IMR-90 (cell line): ENCODE measurements at regions not wholly inside any gene's neighbourhood (a gene's known extent, or its start where the extent isn't known, plus 50 kb on each side); places are given as distances from the start of the nearest gene placed in this dataset.

ENCODE experiments used
- ATAC-seq: fragments of 200-7000 bp; cut with Tn5 transposase; 2 replicates; pipeline ENCODE4 v1.9.1; 2020; ENCODE audit warnings: low read depth, mild to moderate bottlenecking, moderate library complexity
- BruUV-seq: library from RNA; stranded (reverse); fragments of 400-500 nt; replicated peaks from 2 replicates; lab custom pipeline; 2021; lab: Mats Ljungman, UMichigan
- CTCF ChIA-PET: fragments of 300-600 bp; formaldehyde crosslinking; extraction: SDS; loops from one replicate; lab custom pipeline; 2021; ENCODE audit warnings: antibody characterized with exemption; lab: Yijun Ruan, JAX
- POLR2A ChIA-PET: fragments of 300-600 bp; sonication (Branson Sonifier 250); formaldehyde crosslinking; loops from one replicate; lab custom pipeline; 2022; ENCODE audit warnings: antibody characterized with exemption; ENCODE audit not compliant: unreplicated experiment; lab: Charles Lee
- DNase-seq: peaks from one replicate; pipeline ENCODE4 v3.0.0; 2013
- H2AFZ ChIP-seq: replicated peaks from 2 replicates; pipeline ENCODE3; 2013; ENCODE audit warnings: low read length, mild to moderate bottlenecking; ENCODE audit not compliant: poor library complexity
- H2AK5ac ChIP-seq: 2 replicates; pipeline ENCODE4 v1.6.1; 2013; ENCODE audit warnings: low read depth, low read length, inconsistent platforms
- H2AK9ac ChIP-seq: replicated peaks from 2 replicates; pipeline ENCODE3; 2013; ENCODE audit warnings: mild to moderate bottlenecking, low read depth, low read length, moderate library complexity; ENCODE audit not compliant: poor library complexity
- H2BK120ac ChIP-seq: 2 replicates; pipeline ENCODE4 v1.6.1; 2013; ENCODE audit warnings: low read depth, low read length, inconsistent platforms
- H2BK15ac ChIP-seq: 3 replicates; pipeline ENCODE4 v1.6.1; 2013; ENCODE audit warnings: low read depth, low read length, inconsistent platforms
- H2BK20ac ChIP-seq: 2 replicates; pipeline ENCODE4 v1.6.1; 2013; ENCODE audit warnings: low read depth, mild to moderate bottlenecking, inconsistent platforms, low read length, moderate library complexity
- H2BK5ac ChIP-seq: 2 replicates; pipeline ENCODE4 v1.6.1; 2013; ENCODE audit warnings: mild to moderate bottlenecking, low read depth, low read length, inconsistent platforms; ENCODE audit not compliant: poor library complexity, severe bottlenecking
- H3K14ac ChIP-seq: replicated peaks from 2 replicates; pipeline ENCODE4 v1.6.1; 2013; ENCODE audit warnings: low read depth, low read length, inconsistent platforms
- H3K18ac ChIP-seq: 2 replicates; pipeline ENCODE4 v1.6.1; 2013; ENCODE audit warnings: low read depth, low read length, control low read depth
- H3K23ac ChIP-seq: 2 replicates; pipeline ENCODE4 v1.6.1; 2013; ENCODE audit warnings: low read depth, low read length, inconsistent platforms
- H3K27ac ChIP-seq: 2 replicates; pipeline ENCODE4 v1.5.1; 2013; ENCODE audit warnings: mild to moderate bottlenecking, control low read depth, low read length; ENCODE audit not compliant: insufficient read depth
- H3K27me3 ChIP-seq: 2 replicates; pipeline ENCODE4 v1.6.1; 2013; ENCODE audit warnings: low read length; ENCODE audit not compliant: control insufficient read depth, insufficient read depth
- H3K36me3 ChIP-seq: 2 replicates; pipeline ENCODE4 v1.6.1; 2013; ENCODE audit warnings: low read length, mixed read lengths; ENCODE audit not compliant: control insufficient read depth, insufficient read depth
- H3K4ac ChIP-seq: 2 replicates; pipeline ENCODE4 v1.6.1; 2013; ENCODE audit warnings: low read depth, low read length, inconsistent platforms
- H3K4me1 ChIP-seq: 2 replicates; pipeline ENCODE4 v1.6.1; 2013; ENCODE audit warnings: low read length, mixed read lengths; ENCODE audit not compliant: control insufficient read depth, insufficient read depth
- H3K4me2 ChIP-seq: 2 replicates; pipeline ENCODE4 v1.6.1; 2013; ENCODE audit warnings: low read depth, mild to moderate bottlenecking, control low read depth, low read length, moderate library complexity
- H3K4me3 ChIP-seq: 2 replicates; pipeline ENCODE4 v1.5.1; 2013; ENCODE audit warnings: low read depth, mild to moderate bottlenecking, control low read depth, low read length, moderate library complexity; ENCODE audit not compliant: insufficient read depth
- H3K56ac ChIP-seq: 2 replicates; pipeline ENCODE4 v1.6.1; 2013; ENCODE audit warnings: low read length, inconsistent platforms; ENCODE audit not compliant: insufficient read depth; ENCODE audit errors: extremely low read depth
- H3K79me1 ChIP-seq, 2 experiments: 2 replicates each; pipeline ENCODE4 v1.6.1; 2013; ENCODE audit warnings: low read length in 2 of 2, inconsistent platforms in 1 of 2, low read depth in 1 of 2
- H3K9ac ChIP-seq: 2 replicates; pipeline ENCODE4 v1.6.1; 2013; ENCODE audit warnings: low read depth, low read length, control low read depth
- H3K9me1 ChIP-seq: 2 replicates; pipeline ENCODE4 v1.6.1; 2013; ENCODE audit warnings: low read length, inconsistent platforms; ENCODE audit not compliant: insufficient read depth
- H3K9me3 ChIP-seq: 2 replicates; pipeline ENCODE4 v1.6.1; 2013; ENCODE audit warnings: low read length; ENCODE audit not compliant: control insufficient read depth, insufficient read depth
- H4K20me1 ChIP-seq: 2 replicates; pipeline ENCODE4 v1.6.1; 2013; ENCODE audit warnings: low read length, inconsistent platforms; ENCODE audit not compliant: insufficient read depth
- H4K5ac ChIP-seq: 2 replicates; pipeline ENCODE4 v1.6.1; 2013; ENCODE audit warnings: mild to moderate bottlenecking, low read depth, low read length, control low read depth
- H4K8ac ChIP-seq, 2 experiments: 2 replicates each; pipeline ENCODE4 v1.6.1; 2013; ENCODE audit warnings: low read depth in 2 of 2, low read length in 2 of 2, control low read depth in 1 of 2, inconsistent platforms in 1 of 2
- H4K91ac ChIP-seq: 2 replicates; pipeline ENCODE4 v1.6.1; 2013; ENCODE audit warnings: low read depth, low read length, inconsistent platforms; ENCODE audit not compliant: insufficient read depth
- CEBPB ChIP-seq: IDR thresholded peaks from 2 replicates; pipeline ENCODE4 v1.6.1; 2012; ENCODE audit warnings: low read depth, low read length, improper control_type of control experiment
- WGBS, 2 experiments: methylation state at CpG; one replicate each; pipeline versions ENCODE4 v1.1.5 to v1.1.7; 2013; ENCODE audit warnings: missing lambda C conversion rate in 2 of 2; ENCODE audit not compliant: insufficient read length in 1 of 2; ENCODE audit errors: extremely low coverage in 2 of 2; 5-methylcytosine and 5-hydroxymethylcytosine counted together
- dilution Hi-C: fragments of 300-500 bp; cut with HindIII; formaldehyde crosslinking; loops from one replicate; pipeline ENCODE4 v1.14.3; 2018; ENCODE audit warnings: low sequenced_read_pairs; ENCODE audit not compliant: unreplicated experiment
- in situ Hi-C: fragments of 300-500 bp; cut with MboI; formaldehyde crosslinking; loops from 3 replicates; pipeline ENCODE4 v1.14.3; 2019; ENCODE audit warnings: low sequenced_read_pairs, inconsistent platforms, mixed read lengths
- intact Hi-C: fragments of 100-400 bp; cut with micrococcal nuclease; formaldehyde crosslinking; loops from 2 replicates; pipeline ENCODE4 v1.10.0; 2022

GRCh38 chr2:7819316-7819715, 862.5 kb upstream of the ID2 start:
- no peaks in the 10 kb centered on the region for H3K9me3 ChIP-seq
- ATAC-seq, result no peak
- no peaks in the 10 kb centered on the region for H4K20me1 ChIP-seq
- POLR2A ChIA-PET, result no interaction called here
- in situ Hi-C loops (no loop called here), intact Hi-C loops (no loop called here), dilution Hi-C loops (no loop called here)
- no peak overlapping the region for H2BK15ac ChIP-seq
- no peak overlapping the region for H3K27ac ChIP-seq
- no peak overlapping the region for H3K18ac ChIP-seq
- no peak overlapping the region for H3K4ac ChIP-seq
- H2BK5ac ChIP-seq, result no peak overlapping the region
- no CpG with 5 or more reads among the region's 5 CpGs for WGBS, 2 experiments
- no peak overlapping the region for H2AFZ ChIP-seq
- H3K9me1 ChIP-seq, result 0 out of 2 replicates have a peak, but pooled peaks cover 2% of the 10 kb centered on the region
- H3K4me1 ChIP-seq, result 0 out of 2 replicates have a peak, but pooled peaks cover 3% of the 10 kb centered on the region
- no peak overlapping the region for H2BK120ac ChIP-seq
- H3K36me3 ChIP-seq, result no peaks in the 10 kb centered on the region
- no peaks in the 10 kb centered on the region for H3K79me1 ChIP-seq
- H3K4me2 ChIP-seq, result no peak overlapping the region
- no peak overlapping the region for H3K56ac ChIP-seq
- no peak overlapping the region for H4K91ac ChIP-seq
- H3K9ac ChIP-seq, result no peak overlapping the region
- CTCF ChIA-PET, result no interaction called here
- H3K23ac ChIP-seq, result no peak overlapping the region
- no TSS peak for BruUV-seq
- no peaks in the 10 kb centered on the region for H3K27me3 ChIP-seq
- no peak overlapping the region for H4K5ac ChIP-seq
- TF ChIP-seq CEBPB, result no peak
- no peak overlapping the region for H2AK9ac ChIP-seq
- H3K14ac ChIP-seq, result no peak overlapping the region
- DNase-seq, result no peak
- H2BK20ac ChIP-seq, result no peak overlapping the region
- no peak overlapping the region for H4K8ac ChIP-seq
- H3K4me3 ChIP-seq, result no peak overlapping the region
- no peak overlapping the region for H2AK5ac ChIP-seq
